H1 (cell line): ENCODE measurements at regions not wholly inside any gene's neighbourhood (a gene's known extent, or its start where the extent isn't known, plus 50 kb on each side); places are given as distances from the start of the nearest gene placed in this dataset.

Experiments
- CTCF ChIA-PET: fragments of 300-600 bp; sonication (Branson Sonifier 250); formaldehyde crosslinking; loops from one replicate; lab custom pipeline; 2021; ENCODE audit not compliant: partially characterized antibody; lab: Charles Lee
- POLR2A ChIA-PET: fragments of 300-600 bp; sonication (Branson Sonifier 250); formaldehyde crosslinking; loops from one replicate; lab custom pipeline; 2021; ENCODE audit warnings: inconsistent platforms; ENCODE audit not compliant: partially characterized antibody; lab: Charles Lee
- DNase-seq, 2 experiments: peaks; one replicate each; pipeline versions ENCODE4 v3.0.0 to v3.0.0-alpha.2; 2010 to 2022; ENCODE audit warnings: low spot score in 2 of 2, low read depth in 1 of 2, mixed read lengths in 1 of 2
- FAIRE-seq: peaks from 2 replicates; lab custom pipeline; 2011; peaks lifted over from hg19 to GRCh38; lab: Jason Lieb, UNC
- H2AFZ ChIP-seq: 2 replicates; pipeline ENCODE4 v1.8.1; 2012; ENCODE audit warnings: low read length, inconsistent platforms
- H2AK5ac ChIP-seq: 2 replicates; pipeline ENCODE4 v1.6.1; 2013; ENCODE audit warnings: low read depth, low read length
- H2BK120ac ChIP-seq: replicated peaks from 2 replicates; pipeline ENCODE3; 2013; ENCODE audit warnings: low read depth, low read length, inconsistent platforms
- H2BK12ac ChIP-seq: 2 replicates; pipeline ENCODE4 v1.6.1; 2013; ENCODE audit warnings: low read depth, low read length
- H2BK15ac ChIP-seq: 2 replicates; pipeline ENCODE4 v1.6.1; 2013; ENCODE audit warnings: low read length
- H2BK20ac ChIP-seq: 2 replicates; pipeline ENCODE4 v1.6.1; 2013; ENCODE audit warnings: low read length
- H2BK5ac ChIP-seq: 2 replicates; pipeline ENCODE4 v1.6.1; 2013; ENCODE audit warnings: low read depth, low read length
- H3K14ac ChIP-seq: 2 replicates; pipeline ENCODE4 v1.6.1; 2013; ENCODE audit warnings: inconsistent platforms; ENCODE audit not compliant: insufficient read length
- H3K18ac ChIP-seq: 2 replicates; pipeline ENCODE4 v1.6.1; 2013; ENCODE audit warnings: low read length; ENCODE audit errors: extremely low read depth
- H3K23ac ChIP-seq: 2 replicates; pipeline ENCODE4 v1.6.1; 2013; ENCODE audit warnings: inconsistent platforms; ENCODE audit not compliant: insufficient read length
- H3K23me2 ChIP-seq: 2 replicates; pipeline ENCODE4 v1.6.1; 2013; ENCODE audit warnings: low read depth, low read length
- H3K27ac ChIP-seq: 2 replicates; pipeline ENCODE4 v1.6.1; 2011; ENCODE audit warnings: low read depth, low read length, inconsistent platforms
- H3K27me3 ChIP-seq, 4 experiments: replicated peaks in 1 of 4; 1 replicate in 1 of 4; 2 replicates in 3 of 4; pipeline versions ENCODE4 v1.6.1 to v1.8.1; 2011 to 2013; ENCODE audit warnings: low read length in 3 of 4, mild to moderate bottlenecking in 3 of 4, inconsistent platforms in 2 of 4, mixed read lengths in 2 of 4, moderate library complexity in 1 of 4; ENCODE audit not compliant: control insufficient read depth in 3 of 4, insufficient read depth in 3 of 4; ENCODE audit errors: extremely low read depth in 1 of 4
- H3K36me3 ChIP-seq, 4 experiments: 2 replicates each; pipeline versions ENCODE4 v1.6.1 to v1.8.1; 2011 to 2013; ENCODE audit warnings: mild to moderate bottlenecking in 4 of 4, low read length in 3 of 4, moderate library complexity in 2 of 4, control low read depth in 1 of 4, inconsistent platforms in 1 of 4; ENCODE audit not compliant: insufficient read depth in 4 of 4, control insufficient read depth in 2 of 4
- H3K4ac ChIP-seq: replicated peaks from 2 replicates; pipeline ENCODE3; 2013; ENCODE audit warnings: low read length, low read depth, mixed read lengths, inconsistent platforms; ENCODE audit not compliant: insufficient read length
- H3K4me1 ChIP-seq, 4 experiments: replicated peaks in 1 of 4; 1 replicate in 1 of 4; 2 replicates in 3 of 4; pipeline versions ENCODE4 v1.6.1 to v1.8.1; 2011 to 2013; ENCODE audit warnings: low read length in 3 of 4, inconsistent platforms in 2 of 4, mixed read lengths in 1 of 4; ENCODE audit not compliant: insufficient read depth in 4 of 4, control insufficient read depth in 3 of 4
- H3K4me2 ChIP-seq, 2 experiments: 2 replicates each; pipeline versions ENCODE4 v1.6.1 to v1.8.1; 2011 to 2013; ENCODE audit warnings: low read depth in 2 of 2, low read length in 2 of 2, control low read depth in 1 of 2, inconsistent platforms in 1 of 2, mild to moderate bottlenecking in 1 of 2; ENCODE audit not compliant: insufficient read depth in 1 of 2
- H3K4me3 ChIP-seq, 4 experiments: fragments of 200-600, 300-600 bp in 1 of 4; sonication (generic), shearing (Covaris generic), sonication (Bioruptor Twin) in 1 of 4; 2 replicates each; pipeline versions ENCODE4 v1.5.1 to v1.8.1; 2011 to 2016; ENCODE audit warnings: low read length in 4 of 4, low read depth in 3 of 4, control low read depth in 2 of 4, inconsistent platforms in 2 of 4, mild to moderate bottlenecking in 2 of 4, mixed read lengths in 1 of 4, moderate library complexity in 1 of 4; ENCODE audit not compliant: insufficient read depth in 2 of 4; ENCODE audit errors: extremely low read depth in 1 of 4
- H3K56ac ChIP-seq: replicated peaks from 2 replicates; pipeline ENCODE3; 2013; ENCODE audit warnings: low read depth, mild to moderate bottlenecking, mixed read lengths, low read length, inconsistent platforms; ENCODE audit not compliant: insufficient read length
- H3K79me1 ChIP-seq: 2 replicates; pipeline ENCODE4 v1.6.1; 2013; ENCODE audit warnings: low read depth, low read length, control low read depth
- H3K79me2 ChIP-seq, 2 experiments: 2 replicates each; pipeline versions ENCODE4 v1.6.1 to v1.8.1; 2012 to 2013; ENCODE audit warnings: low read length in 2 of 2, mild to moderate bottlenecking in 2 of 2, inconsistent platforms in 1 of 2; ENCODE audit not compliant: insufficient read depth in 2 of 2, control insufficient read depth in 1 of 2
- H3K9ac ChIP-seq, 4 experiments: replicated peaks in 1 of 4; 1 replicate in 1 of 4; 2 replicates in 3 of 4; pipeline versions ENCODE4 v1.6.1 to v1.8.1; 2011 to 2013; ENCODE audit warnings: low read depth in 3 of 4, low read length in 3 of 4, control low read depth in 2 of 4, mild to moderate bottlenecking in 2 of 4, moderate library complexity in 2 of 4, inconsistent platforms in 1 of 4; ENCODE audit errors: extremely low read depth in 1 of 4
- H3K9me3 ChIP-seq, 2 experiments: 2 replicates each; pipeline versions ENCODE4 v1.6.1 to v1.8.1; 2012 to 2013; ENCODE audit warnings: mild to moderate bottlenecking in 2 of 2, moderate library complexity in 2 of 2, control low read depth in 1 of 2, inconsistent platforms in 1 of 2, low read depth in 1 of 2, low read length in 1 of 2, mixed read lengths in 1 of 2; ENCODE audit not compliant: insufficient read depth in 2 of 2
- H4K20me1 ChIP-seq, 2 experiments: replicated peaks in 1 of 2; 2 replicates each; pipeline versions ENCODE3 to v1.8.1; 2011 to 2013; ENCODE audit warnings: inconsistent platforms in 2 of 2, low read length in 2 of 2, mild to moderate bottlenecking in 1 of 2; ENCODE audit not compliant: insufficient read depth in 2 of 2, control insufficient read depth in 1 of 2
- H4K5ac ChIP-seq: 2 replicates; pipeline ENCODE4 v1.6.1; 2013; ENCODE audit warnings: low read length, low read depth, mixed read lengths, inconsistent platforms; ENCODE audit not compliant: insufficient read length
- H4K8ac ChIP-seq: 2 replicates; pipeline ENCODE4 v1.8.0; 2013; ENCODE audit warnings: mild to moderate bottlenecking, moderate library complexity, low read length, inconsistent platforms; ENCODE audit not compliant: insufficient read depth; ENCODE audit errors: extremely low read depth
- H4K91ac ChIP-seq: replicated peaks from 2 replicates; pipeline ENCODE3; 2013; ENCODE audit warnings: low read length, mixed read lengths, inconsistent platforms; ENCODE audit not compliant: insufficient read length
- ATF3 ChIP-seq: IDR thresholded peaks from 2 replicates; pipeline ENCODE4 v1.6.1; 2011; ENCODE audit warnings: low read depth, mild to moderate bottlenecking, low read length; ENCODE audit not compliant: insufficient read depth
- BACH1 ChIP-seq: IDR thresholded peaks from 2 replicates; pipeline ENCODE4 v1.6.1; 2012; ENCODE audit warnings: low read length, improper control_type of control experiment
- BRCA1 ChIP-seq: IDR thresholded peaks from 2 replicates; pipeline ENCODE4 v1.6.1; 2012; ENCODE audit warnings: low read depth, low read length, improper control_type of control experiment
- CHD2 ChIP-seq: IDR thresholded peaks from 2 replicates; pipeline ENCODE4 v1.6.1; 2012; ENCODE audit warnings: low read length, improper control_type of control experiment
- EP300 ChIP-seq, 2 experiments: IDR thresholded peaks; 1 replicate in 1 of 2; 2 replicates in 1 of 2; pipeline ENCODE4 v1.6.1; 2011 to 2012; ENCODE audit warnings: low read depth in 2 of 2, low read length in 2 of 2, mild to moderate bottlenecking in 2 of 2, borderline replicate concordance in 1 of 2, inconsistent platforms in 1 of 2, moderate library complexity in 1 of 2
- GABPA ChIP-seq: IDR thresholded peaks from 2 replicates; pipeline ENCODE4 v1.6.1; 2011; ENCODE audit warnings: mild to moderate bottlenecking, low read length, moderate library complexity, borderline replicate concordance; ENCODE audit not compliant: insufficient read depth
- NRF1 ChIP-seq: IDR thresholded peaks from 2 replicates; pipeline ENCODE4 v1.6.1; 2011; ENCODE audit warnings: mild to moderate bottlenecking, low read depth, low read length, improper control_type of control experiment
- RFX5 ChIP-seq: IDR thresholded peaks from 2 replicates; pipeline ENCODE4 v1.6.1; 2011; ENCODE audit warnings: low read depth, low read length, improper control_type of control experiment, borderline replicate concordance
- SP4 ChIP-seq: IDR thresholded peaks from 2 replicates; pipeline ENCODE4 v1.6.1; 2012; ENCODE audit warnings: low read length, inconsistent platforms
- TBP ChIP-seq: IDR thresholded peaks from 2 replicates; pipeline ENCODE4 v1.6.1; 2011; ENCODE audit warnings: low read depth, low read length, improper control_type of control experiment
- WGBS, 2 experiments: shearing (Covaris generic) in 1 of 2; methylation state at CpG; one replicate each; pipeline versions ENCODE4 v1.1.6 to v1.1.7; 2013 to 2015; ENCODE audit warnings: low lambda C conversion rate in 2 of 2, mixed read lengths in 2 of 2, inconsistent platforms in 1 of 2, low coverage in 1 of 2, missing lambda C conversion rate in 1 of 2; ENCODE audit not compliant: insufficient replicate concordance in 2 of 2, insufficient coverage in 1 of 2, insufficient read length in 1 of 2; ENCODE audit errors: extremely low coverage in 1 of 2, missing lambda C conversion rate in 1 of 2; 5-methylcytosine and 5-hydroxymethylcytosine counted together

- Histone ChIP-seq H4K20me1 (no peaks in the 10 kb centered on the region), H2BK20ac (no peak overlapping the region), H3K79me1 (no peaks in the 10 kb centered on the region), H3K4me3 (no peak overlapping the region), H3K27me3 (no peaks in the 10 kb centered on the region), H3K4me1 (no peaks in the 10 kb centered on the region; a peak in 1 of 7 replicates), H3K9ac (no peak overlapping the region), H3K23ac (no peak overlapping the region), H3K14ac (no peak overlapping the region), H4K8ac (no peak overlapping the region), H3K36me3 (no peaks in the 10 kb centered on the region), H4K91ac (no peak overlapping the region), H2AK5ac (no peak overlapping the region), H2BK12ac (no peak overlapping the region), H3K9me3 (peaks cover 7 to 10% of the 10 kb centered on the region in 2 experiments; a peak in 2 of 4 replicates), H2AFZ (no peak overlapping the region), H2BK15ac (no peak overlapping the region), H3K18ac (no peak overlapping the region), H3K27ac (no peak overlapping the region), H3K79me2 (no peaks in the 10 kb centered on the region), H3K56ac (no peak overlapping the region), H3K23me2 (no peaks in the 10 kb centered on the region), H2BK5ac (no peak overlapping the region), H3K4me2 (no peak overlapping the region), H3K4ac (no peak overlapping the region), H2BK120ac (no peak overlapping the region), H4K5ac (no peak overlapping the region)
- TF ChIP-seq BRCA1 = no peak
- TF ChIP-seq TBP = no peak
- TF ChIP-seq GABPA = no peak
- no peak for TF ChIP-seq CHD2
- no peak for TF ChIP-seq SP4
- no peak for TF ChIP-seq RFX5
- TF ChIP-seq EP300 (IDR thresholded peaks at IDR 0.05; ENCODE audit: borderline replicate concordance in 1 of 2, low read depth in 2 of 2, low read length in 2 of 2) = no peak
- TF ChIP-seq ATF3 = no peak
- no peak for TF ChIP-seq NRF1
- no peak for TF ChIP-seq BACH1
- POLR2A ChIA-PET = no interaction called here
- WGBS, 2 experiments = 76% methylated on average over 2 of the region's 4 CpGs; no CpG with 5 or more reads in 1 of the 2 experiments
- CTCF ChIA-PET = no interaction called here
- no peak for DNase-seq
- FAIRE-seq = no peak
These were observed 98.4 kb upstream of the RBM19 start for GRCh38 chr12:114064497-114064896.
